HG03520 (cell line): ENCODE measurements at regions not wholly inside any gene's neighbourhood (a gene's known extent, or its start where the extent isn't known, plus 50 kb on each side); places are given as distances from the start of the nearest gene placed in this dataset.

Experiments used
- ATAC-seq: cut with Tn5 transposase; IDR thresholded peaks from one replicate; pipeline ENCODE4 v1.9.1; 2021; ENCODE audit warnings: mild to moderate bottlenecking, moderate library complexity; ENCODE audit not compliant: unreplicated experiment

- no peak for ATAC-seq
Measured at GRCh38 chr4:16377887-16378286, 151.6 kb upstream of the TAPT1 start.

- ATAC-seq, result no peak
Measured at GRCh38 chr4:16365036-16365569, 138.8 kb upstream of the TAPT1 start.

- ATAC-seq, result no peak
Measured at GRCh38 chr4:16360694-16361262, 134.5 kb upstream of the TAPT1 start.

GRCh38 chr4:16353165-16353564, 126.9 kb upstream of the TAPT1 start:
- ATAC-seq, result no peak

- ATAC-seq, result no peak
Measured at GRCh38 chr4:16351161-16351560, 124.9 kb upstream of the TAPT1 start.

GRCh38 chr4:16344853-16345252, 118.6 kb upstream of the TAPT1 start:
- no peak for ATAC-seq

GRCh38 chr4:16337936-16338335, 111.7 kb upstream of the TAPT1 start:
- ATAC-seq, result no peak

- no peak for ATAC-seq
Measured at GRCh38 chr4:16334601-16335000, 108.3 kb upstream of the TAPT1 start.

GRCh38 chr4:16329797-16330134, 103.5 kb upstream of the TAPT1 start:
- ATAC-seq, result no peak

- no peak for ATAC-seq
Measured at GRCh38 chr4:16329125-16329796, 103.0 kb upstream of the TAPT1 start.

- no peak for ATAC-seq
Measured at GRCh38 chr4:16322183-16322582, 95.9 kb upstream of the TAPT1 start.

GRCh38 chr4:16315456-16315855, 89.2 kb upstream of the TAPT1 start:
- ATAC-seq, result no peak

GRCh38 chr4:16310606-16311005, 84.3 kb upstream of the TAPT1 start:
- no peak for ATAC-seq

- ATAC-seq, result no peak
Measured at GRCh38 chr4:16302648-16303047, 76.4 kb upstream of the TAPT1 start.

GRCh38 chr4:16297003-16297402, 70.7 kb upstream of the TAPT1 start:
- ATAC-seq, result no peak

GRCh38 chr4:16294455-16294854, 68.2 kb upstream of the TAPT1 start:
- no peak for ATAC-seq

GRCh38 chr4:16293210-16293838, 67.1 kb upstream of the TAPT1 start:
- ATAC-seq, result no peak

GRCh38 chr4:16292585-16292984, 66.3 kb upstream of the TAPT1 start:
- no peak for ATAC-seq

GRCh38 chr4:16290681-16291420, 64.6 kb upstream of the TAPT1 start:
- ATAC-seq, result no peak

GRCh38 chr4:16289897-16290554, 63.8 kb upstream of the TAPT1 start:
- ATAC-seq, result no peak

GRCh38 chr4:16284050-16284449, 57.8 kb upstream of the TAPT1 start:
- no peak for ATAC-seq
